IMR-90 (cell line): ENCODE measurements at regions not wholly inside any gene's neighbourhood (a gene's known extent, or its start where the extent isn't known, plus 50 kb on each side); places are given as distances from the start of the nearest gene placed in this dataset.

ENCODE experiments used
- ATAC-seq: fragments of 200-7000 bp; cut with Tn5 transposase; 2 replicates; pipeline ENCODE4 v1.9.1; 2020; ENCODE audit warnings: low read depth, mild to moderate bottlenecking, moderate library complexity
- BruUV-seq: library from RNA; stranded (reverse); fragments of 400-500 nt; replicated peaks from 2 replicates; lab custom pipeline; 2021; lab: Mats Ljungman, UMichigan
- CTCF ChIA-PET: fragments of 300-600 bp; formaldehyde crosslinking; extraction: SDS; loops from one replicate; lab custom pipeline; 2021; ENCODE audit warnings: antibody characterized with exemption; lab: Yijun Ruan, JAX
- POLR2A ChIA-PET: fragments of 300-600 bp; sonication (Branson Sonifier 250); formaldehyde crosslinking; loops from one replicate; lab custom pipeline; 2022; ENCODE audit warnings: antibody characterized with exemption; ENCODE audit not compliant: unreplicated experiment; lab: Charles Lee
- DNase-seq: peaks from one replicate; pipeline ENCODE4 v3.0.0; 2013
- H2AFZ ChIP-seq: replicated peaks from 2 replicates; pipeline ENCODE3; 2013; ENCODE audit warnings: low read length, mild to moderate bottlenecking; ENCODE audit not compliant: poor library complexity
- H2AK5ac ChIP-seq: 2 replicates; pipeline ENCODE4 v1.6.1; 2013; ENCODE audit warnings: low read depth, low read length, inconsistent platforms
- H2AK9ac ChIP-seq: replicated peaks from 2 replicates; pipeline ENCODE3; 2013; ENCODE audit warnings: mild to moderate bottlenecking, low read depth, low read length, moderate library complexity; ENCODE audit not compliant: poor library complexity
- H2BK120ac ChIP-seq: 2 replicates; pipeline ENCODE4 v1.6.1; 2013; ENCODE audit warnings: low read depth, low read length, inconsistent platforms
- H2BK15ac ChIP-seq: 3 replicates; pipeline ENCODE4 v1.6.1; 2013; ENCODE audit warnings: low read depth, low read length, inconsistent platforms
- H2BK20ac ChIP-seq: 2 replicates; pipeline ENCODE4 v1.6.1; 2013; ENCODE audit warnings: low read depth, mild to moderate bottlenecking, inconsistent platforms, low read length, moderate library complexity
- H2BK5ac ChIP-seq: 2 replicates; pipeline ENCODE4 v1.6.1; 2013; ENCODE audit warnings: mild to moderate bottlenecking, low read depth, low read length, inconsistent platforms; ENCODE audit not compliant: poor library complexity, severe bottlenecking
- H3K14ac ChIP-seq: replicated peaks from 2 replicates; pipeline ENCODE4 v1.6.1; 2013; ENCODE audit warnings: low read depth, low read length, inconsistent platforms
- H3K18ac ChIP-seq: 2 replicates; pipeline ENCODE4 v1.6.1; 2013; ENCODE audit warnings: low read depth, low read length, control low read depth
- H3K23ac ChIP-seq: 2 replicates; pipeline ENCODE4 v1.6.1; 2013; ENCODE audit warnings: low read depth, low read length, inconsistent platforms
- H3K27ac ChIP-seq: 2 replicates; pipeline ENCODE4 v1.5.1; 2013; ENCODE audit warnings: mild to moderate bottlenecking, control low read depth, low read length; ENCODE audit not compliant: insufficient read depth
- H3K27me3 ChIP-seq: 2 replicates; pipeline ENCODE4 v1.6.1; 2013; ENCODE audit warnings: low read length; ENCODE audit not compliant: control insufficient read depth, insufficient read depth
- H3K36me3 ChIP-seq: 2 replicates; pipeline ENCODE4 v1.6.1; 2013; ENCODE audit warnings: low read length, mixed read lengths; ENCODE audit not compliant: control insufficient read depth, insufficient read depth
- H3K4ac ChIP-seq: 2 replicates; pipeline ENCODE4 v1.6.1; 2013; ENCODE audit warnings: low read depth, low read length, inconsistent platforms
- H3K4me1 ChIP-seq: 2 replicates; pipeline ENCODE4 v1.6.1; 2013; ENCODE audit warnings: low read length, mixed read lengths; ENCODE audit not compliant: control insufficient read depth, insufficient read depth
- H3K4me2 ChIP-seq: 2 replicates; pipeline ENCODE4 v1.6.1; 2013; ENCODE audit warnings: low read depth, mild to moderate bottlenecking, control low read depth, low read length, moderate library complexity
- H3K4me3 ChIP-seq: 2 replicates; pipeline ENCODE4 v1.5.1; 2013; ENCODE audit warnings: low read depth, mild to moderate bottlenecking, control low read depth, low read length, moderate library complexity; ENCODE audit not compliant: insufficient read depth
- H3K56ac ChIP-seq: 2 replicates; pipeline ENCODE4 v1.6.1; 2013; ENCODE audit warnings: low read length, inconsistent platforms; ENCODE audit not compliant: insufficient read depth; ENCODE audit errors: extremely low read depth
- H3K79me1 ChIP-seq, 2 experiments: 2 replicates each; pipeline ENCODE4 v1.6.1; 2013; ENCODE audit warnings: low read length in 2 of 2, inconsistent platforms in 1 of 2, low read depth in 1 of 2
- H3K9ac ChIP-seq: 2 replicates; pipeline ENCODE4 v1.6.1; 2013; ENCODE audit warnings: low read depth, low read length, control low read depth
- H3K9me1 ChIP-seq: 2 replicates; pipeline ENCODE4 v1.6.1; 2013; ENCODE audit warnings: low read length, inconsistent platforms; ENCODE audit not compliant: insufficient read depth
- H3K9me3 ChIP-seq: 2 replicates; pipeline ENCODE4 v1.6.1; 2013; ENCODE audit warnings: low read length; ENCODE audit not compliant: control insufficient read depth, insufficient read depth
- H4K20me1 ChIP-seq: 2 replicates; pipeline ENCODE4 v1.6.1; 2013; ENCODE audit warnings: low read length, inconsistent platforms; ENCODE audit not compliant: insufficient read depth
- H4K5ac ChIP-seq: 2 replicates; pipeline ENCODE4 v1.6.1; 2013; ENCODE audit warnings: mild to moderate bottlenecking, low read depth, low read length, control low read depth
- H4K8ac ChIP-seq, 2 experiments: 2 replicates each; pipeline ENCODE4 v1.6.1; 2013; ENCODE audit warnings: low read depth in 2 of 2, low read length in 2 of 2, control low read depth in 1 of 2, inconsistent platforms in 1 of 2
- H4K91ac ChIP-seq: 2 replicates; pipeline ENCODE4 v1.6.1; 2013; ENCODE audit warnings: low read depth, low read length, inconsistent platforms; ENCODE audit not compliant: insufficient read depth
- BHLHE40 ChIP-seq: fragments of 150-350 bp; IDR thresholded peaks from 2 replicates; pipeline ENCODE4 v1.6.1; 2016; ENCODE audit warnings: mild to moderate bottlenecking, low read depth, low read length
- CEBPB ChIP-seq: IDR thresholded peaks from 2 replicates; pipeline ENCODE4 v1.6.1; 2012; ENCODE audit warnings: low read depth, low read length, improper control_type of control experiment
- CHD1 ChIP-seq: IDR thresholded peaks from 2 replicates; pipeline ENCODE4 v1.6.1; 2012; ENCODE audit warnings: low read depth, low read length, improper control_type of control experiment
- FOS ChIP-seq: fragments of 150-350 bp; IDR thresholded peaks from 2 replicates; pipeline ENCODE4 v1.6.1; 2016; ENCODE audit warnings: low read depth, low read length
- MAFK ChIP-seq: IDR thresholded peaks from 2 replicates; pipeline ENCODE4 v1.6.1; 2012; ENCODE audit warnings: low read depth, low read length, improper control_type of control experiment
- MAZ ChIP-seq: IDR thresholded peaks from 2 replicates; pipeline ENCODE4 v1.6.1; 2012; ENCODE audit warnings: low read depth, mild to moderate bottlenecking, low read length, improper control_type of control experiment, moderate library complexity, borderline replicate concordance
- MXI1 ChIP-seq: IDR thresholded peaks from 2 replicates; pipeline ENCODE4 v1.6.1; 2012; ENCODE audit warnings: low read depth, mild to moderate bottlenecking, low read length, moderate library complexity, borderline replicate concordance
- NFE2L2 ChIP-seq: fragments of 150-350 bp; IDR thresholded peaks from 2 replicates; pipeline ENCODE4 v1.6.1; 2016; ENCODE audit warnings: low read depth, mild to moderate bottlenecking, low read length
- POLR2A ChIP-seq: IDR thresholded peaks from 2 replicates; pipeline ENCODE4 v1.6.1; 2012; ENCODE audit warnings: mild to moderate bottlenecking, low read depth, low read length
- RAD21 ChIP-seq: IDR thresholded peaks from 2 replicates; pipeline ENCODE4 v1.6.1; 2012; ENCODE audit warnings: low read length, improper control_type of control experiment
- RCOR1 ChIP-seq: IDR thresholded peaks from 2 replicates; pipeline ENCODE4 v1.6.1; 2012; ENCODE audit warnings: mild to moderate bottlenecking, low read length, improper control_type of control experiment; ENCODE audit not compliant: insufficient replicate concordance
- RFX5 ChIP-seq: IDR thresholded peaks from 2 replicates; pipeline ENCODE4 v1.8.0; 2012; ENCODE audit warnings: low read depth, mild to moderate bottlenecking, low read length, moderate library complexity
- SMC3 ChIP-seq: fragments of 150-350 bp; IDR thresholded peaks from 2 replicates; pipeline ENCODE4 v1.6.1; 2016; ENCODE audit warnings: low read depth, mild to moderate bottlenecking, antibody characterized with exemption, low read length, moderate library complexity
- WGBS, 2 experiments: methylation state at CpG; one replicate each; pipeline versions ENCODE4 v1.1.5 to v1.1.7; 2013; ENCODE audit warnings: missing lambda C conversion rate in 2 of 2; ENCODE audit not compliant: insufficient read length in 1 of 2; ENCODE audit errors: extremely low coverage in 2 of 2; 5-methylcytosine and 5-hydroxymethylcytosine counted together
- dilution Hi-C: fragments of 300-500 bp; cut with HindIII; formaldehyde crosslinking; loops from one replicate; pipeline ENCODE4 v1.14.3; 2018; ENCODE audit warnings: low sequenced_read_pairs; ENCODE audit not compliant: unreplicated experiment
- in situ Hi-C: fragments of 300-500 bp; cut with MboI; formaldehyde crosslinking; loops from 3 replicates; pipeline ENCODE4 v1.14.3; 2019; ENCODE audit warnings: low sequenced_read_pairs, inconsistent platforms, mixed read lengths
- intact Hi-C: fragments of 100-400 bp; cut with micrococcal nuclease; formaldehyde crosslinking; loops from 2 replicates; pipeline ENCODE4 v1.10.0; 2022
- TF ChIP-seq, protein P1 (sequence below): fragments of 150-350 bp; IDR thresholded peaks from 2 replicates; pipeline ENCODE4 v1.6.1; 2017; ENCODE audit warnings: mild to moderate bottlenecking, antibody characterized with exemption, low read length, low read depth
- TF ChIP-seq, protein P2 (sequence below): conservative IDR thresholded peaks from 2 replicates; pipeline ENCODE4 v1.5.1; 2012; ENCODE audit warnings: mild to moderate bottlenecking, low read depth, low read length, improper control_type of control experiment
- TF ChIP-seq, protein P3 (sequence below): fragments of 150-350 bp; IDR thresholded peaks from 2 replicates; pipeline ENCODE4 v1.6.1; 2016; ENCODE audit warnings: low read depth, mild to moderate bottlenecking, low read length, moderate library complexity, borderline replicate concordance

- no peaks in the 10 kb centered on the region for H3K9me3 ChIP-seq
- intact Hi-C loops: no loop called here
- ATAC-seq (no peak), DNase-seq (no peak)
- no peaks in the 10 kb centered on the region for H3K36me3 ChIP-seq
- in situ Hi-C loops: no loop called here
- no peak overlapping the region for H3K4me3 ChIP-seq
- H4K5ac ChIP-seq: no peak overlapping the region
- H2AK5ac ChIP-seq: no peak overlapping the region
- H3K9me1 ChIP-seq: no peaks in the 10 kb centered on the region
- no peak overlapping the region for H3K18ac ChIP-seq
- H3K79me1 ChIP-seq: no peaks in the 10 kb centered on the region
- H4K20me1 ChIP-seq: no peaks in the 10 kb centered on the region
- H3K4ac ChIP-seq: no peak overlapping the region
- H3K4me2 ChIP-seq: no peak overlapping the region
- no peak overlapping the region for H4K8ac ChIP-seq
- H3K27me3 ChIP-seq: no peaks in the 10 kb centered on the region
- WGBS, 2 experiments: 80% methylated on average over 1 of the region's 6 CpGs; no CpG with 5 or more reads in 1 of the 2 experiments
- no peaks in the 10 kb centered on the region for H3K4me1 ChIP-seq
- no peak overlapping the region for H4K91ac ChIP-seq
- H2BK120ac ChIP-seq: no peak overlapping the region
- H3K27ac ChIP-seq: no peak overlapping the region
- dilution Hi-C loops: no loop called here
- no peak overlapping the region for H2BK5ac ChIP-seq
- no peak overlapping the region for H2BK15ac ChIP-seq
- H2BK20ac ChIP-seq: no peak overlapping the region
- H3K56ac ChIP-seq: no peak overlapping the region
- H2AFZ ChIP-seq: no peak overlapping the region
- CTCF ChIA-PET: no interaction called here
- BruUV-seq: no TSS peak
- H3K14ac ChIP-seq: no peak overlapping the region
- no peak overlapping the region for H3K9ac ChIP-seq
- H3K23ac ChIP-seq: no peak overlapping the region
- TF ChIP-seq MXI1 (no peak), MAFK (no peak), RCOR1 (no peak), CEBPB (no peak), NFE2L2 (no peak), SMC3 (no peak), POLR2A (no peak), CHD1 (no peak), BHLHE40 (no peak), FOS (no peak), RFX5 (no peak), MAZ (no peak), RAD21 (no peak)
- TF ChIP-seq, protein P1, sequence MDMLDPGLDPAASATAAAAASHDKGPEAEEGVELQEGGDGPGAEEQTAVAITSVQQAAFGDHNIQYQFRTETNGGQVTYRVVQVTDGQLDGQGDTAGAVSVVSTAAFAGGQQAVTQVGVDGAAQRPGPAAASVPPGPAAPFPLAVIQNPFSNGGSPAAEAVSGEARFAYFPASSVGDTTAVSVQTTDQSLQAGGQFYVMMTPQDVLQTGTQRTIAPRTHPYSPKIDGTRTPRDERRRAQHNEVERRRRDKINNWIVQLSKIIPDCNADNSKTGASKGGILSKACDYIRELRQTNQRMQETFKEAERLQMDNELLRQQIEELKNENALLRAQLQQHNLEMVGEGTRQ: no peak
- TF ChIP-seq, protein P2, sequence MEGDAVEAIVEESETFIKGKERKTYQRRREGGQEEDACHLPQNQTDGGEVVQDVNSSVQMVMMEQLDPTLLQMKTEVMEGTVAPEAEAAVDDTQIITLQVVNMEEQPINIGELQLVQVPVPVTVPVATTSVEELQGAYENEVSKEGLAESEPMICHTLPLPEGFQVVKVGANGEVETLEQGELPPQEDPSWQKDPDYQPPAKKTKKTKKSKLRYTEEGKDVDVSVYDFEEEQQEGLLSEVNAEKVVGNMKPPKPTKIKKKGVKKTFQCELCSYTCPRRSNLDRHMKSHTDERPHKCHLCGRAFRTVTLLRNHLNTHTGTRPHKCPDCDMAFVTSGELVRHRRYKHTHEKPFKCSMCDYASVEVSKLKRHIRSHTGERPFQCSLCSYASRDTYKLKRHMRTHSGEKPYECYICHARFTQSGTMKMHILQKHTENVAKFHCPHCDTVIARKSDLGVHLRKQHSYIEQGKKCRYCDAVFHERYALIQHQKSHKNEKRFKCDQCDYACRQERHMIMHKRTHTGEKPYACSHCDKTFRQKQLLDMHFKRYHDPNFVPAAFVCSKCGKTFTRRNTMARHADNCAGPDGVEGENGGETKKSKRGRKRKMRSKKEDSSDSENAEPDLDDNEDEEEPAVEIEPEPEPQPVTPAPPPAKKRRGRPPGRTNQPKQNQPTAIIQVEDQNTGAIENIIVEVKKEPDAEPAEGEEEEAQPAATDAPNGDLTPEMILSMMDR: no peak
- TF ChIP-seq, protein P3, sequence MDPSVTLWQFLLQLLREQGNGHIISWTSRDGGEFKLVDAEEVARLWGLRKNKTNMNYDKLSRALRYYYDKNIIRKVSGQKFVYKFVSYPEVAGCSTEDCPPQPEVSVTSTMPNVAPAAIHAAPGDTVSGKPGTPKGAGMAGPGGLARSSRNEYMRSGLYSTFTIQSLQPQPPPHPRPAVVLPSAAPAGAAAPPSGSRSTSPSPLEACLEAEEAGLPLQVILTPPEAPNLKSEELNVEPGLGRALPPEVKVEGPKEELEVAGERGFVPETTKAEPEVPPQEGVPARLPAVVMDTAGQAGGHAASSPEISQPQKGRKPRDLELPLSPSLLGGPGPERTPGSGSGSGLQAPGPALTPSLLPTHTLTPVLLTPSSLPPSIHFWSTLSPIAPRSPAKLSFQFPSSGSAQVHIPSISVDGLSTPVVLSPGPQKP: no peak
- POLR2A ChIA-PET: no interaction called here
- H2AK9ac ChIP-seq: no peak overlapping the region
Measured at GRCh38 chr2:138236142-138236541, 265.4 kb upstream of the SPOPL start.
